GM19372 (cell line): ENCODE measurements at regions not wholly inside any gene's neighbourhood (a gene's known extent, or its start where the extent isn't known, plus 50 kb on each side); places are given as distances from the start of the nearest gene placed in this dataset.
A peak's percentile ranks its signal among the peaks of the same experiment; 100 is the strongest.
"Not testable (repeated sequence)": the region's sequence is repeated elsewhere in the genome, so short reads cannot be mapped to it uniquely, and the experiment has no call there.

ENCODE experiments used
- ATAC-seq: cut with Tn5 transposase; IDR thresholded peaks from one replicate; pipeline ENCODE4 v1.9.1; 2021; ENCODE audit warnings: mild to moderate bottlenecking, low read depth, moderate library complexity; ENCODE audit not compliant: unreplicated experiment

- ATAC-seq = no peak
Measured at GRCh38 chr4:170854097-170854496, 764.3 kb upstream of the AADAT start.

GRCh38 chr4:170853422-170854021, 763.8 kb upstream of the AADAT start:
- ATAC-seq = peak; percentile 81

GRCh38 chr4:170849969-170850368, 760.2 kb upstream of the AADAT start:
- no peak for ATAC-seq

DNA sequence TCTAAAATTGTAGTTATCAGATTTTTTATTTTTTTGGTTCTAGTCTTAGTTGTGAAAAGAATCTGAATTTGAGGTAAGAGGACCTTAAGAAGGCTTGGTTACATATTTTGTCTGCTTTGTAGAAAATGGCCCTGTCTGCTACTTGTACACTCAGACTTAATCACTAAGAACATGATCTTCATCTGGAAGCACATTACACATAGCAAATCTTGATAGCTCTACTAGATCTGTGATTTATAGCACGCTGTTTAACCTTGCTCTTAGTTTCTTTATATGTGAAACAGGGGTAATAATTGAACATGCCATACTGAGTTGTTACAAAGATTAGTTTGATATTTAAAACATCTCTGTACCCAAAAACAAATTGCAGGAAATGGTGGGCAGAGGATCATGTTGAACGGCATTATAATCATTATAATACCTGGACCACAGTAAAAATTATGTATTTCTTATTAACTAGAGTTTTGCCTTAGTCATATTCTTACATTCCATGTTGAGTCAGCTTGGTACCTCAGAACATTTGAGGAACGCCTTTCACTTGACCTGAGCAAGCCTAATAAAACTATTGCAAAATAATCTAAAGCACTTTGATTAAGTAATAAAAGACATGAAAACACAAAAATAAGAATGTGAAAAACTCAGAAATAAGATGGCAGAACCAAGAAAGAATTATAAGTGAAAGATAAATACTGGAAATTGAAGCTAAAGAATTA, 738.0 kb upstream of the AADAT start:
- no peak for ATAC-seq

- no peak for ATAC-seq
Measured at GRCh38 chr4:170818786-170819185, 729.0 kb upstream of the AADAT start.

- ATAC-seq = no peak
Measured at GRCh38 chr4:170805352-170805751, 715.6 kb upstream of the AADAT start.

DNA sequence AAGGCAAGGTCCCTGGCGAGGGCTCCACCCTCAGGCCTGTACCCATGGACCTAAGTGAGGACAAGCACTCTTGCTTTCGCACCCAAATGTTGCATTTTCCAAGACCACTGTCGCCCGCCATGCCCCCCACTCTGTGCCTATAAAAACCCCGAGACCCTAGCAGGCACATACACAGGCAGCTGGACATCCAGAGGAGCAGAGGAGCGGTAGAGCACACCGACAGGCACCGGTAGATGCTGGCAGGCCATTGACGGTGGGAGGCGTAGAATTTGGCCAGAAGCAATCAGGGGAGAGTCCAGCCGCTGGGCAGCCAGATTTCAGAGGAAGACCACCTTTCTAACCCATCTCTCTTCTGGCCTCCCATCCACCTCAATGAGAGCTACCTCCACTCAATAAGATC, 715.2 kb upstream of the AADAT start:
- ATAC-seq = no peak

- no peak for ATAC-seq
Measured at GRCh38 chr4:170803492-170803891, 713.7 kb upstream of the AADAT start.

DNA sequence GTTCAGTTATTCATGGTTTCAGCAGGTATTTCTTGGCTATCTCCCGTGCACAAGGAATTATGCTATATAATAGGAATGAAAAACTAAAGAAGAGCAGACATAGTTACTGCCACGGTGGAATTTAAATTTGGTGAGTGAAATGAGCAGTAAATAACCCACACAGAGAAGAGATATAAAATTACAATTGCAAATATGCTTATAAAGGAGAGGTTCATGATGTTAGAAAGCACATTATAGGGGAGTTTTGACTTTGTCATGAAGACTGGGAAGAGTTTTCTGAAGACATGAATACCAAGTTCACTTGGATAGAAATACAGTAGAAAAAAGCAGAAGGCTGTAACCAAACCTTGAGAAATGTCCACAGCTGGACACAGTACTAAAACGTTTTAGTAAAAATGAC, 712.0 kb upstream of the AADAT start:
- ATAC-seq = no peak

DNA sequence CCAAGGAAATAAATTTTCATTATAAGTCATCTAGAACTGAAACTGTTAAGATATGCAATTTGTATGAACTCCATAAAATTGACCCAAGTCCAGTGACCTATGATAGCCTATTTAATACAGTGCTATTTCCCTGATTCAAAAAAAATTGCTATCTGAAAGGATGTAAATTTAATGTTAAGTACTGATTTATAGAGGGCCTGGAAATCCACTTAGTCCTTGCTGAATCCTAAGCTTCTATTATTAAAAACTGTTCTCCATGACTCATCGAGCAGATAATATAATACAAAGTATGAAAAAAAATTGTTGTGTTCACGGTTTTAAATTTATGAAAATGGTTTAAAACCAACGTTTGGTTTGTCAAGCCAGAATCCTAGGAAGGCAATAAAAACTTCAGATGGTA, 704.8 kb upstream of the AADAT start:
- no peak for ATAC-seq

DNA sequence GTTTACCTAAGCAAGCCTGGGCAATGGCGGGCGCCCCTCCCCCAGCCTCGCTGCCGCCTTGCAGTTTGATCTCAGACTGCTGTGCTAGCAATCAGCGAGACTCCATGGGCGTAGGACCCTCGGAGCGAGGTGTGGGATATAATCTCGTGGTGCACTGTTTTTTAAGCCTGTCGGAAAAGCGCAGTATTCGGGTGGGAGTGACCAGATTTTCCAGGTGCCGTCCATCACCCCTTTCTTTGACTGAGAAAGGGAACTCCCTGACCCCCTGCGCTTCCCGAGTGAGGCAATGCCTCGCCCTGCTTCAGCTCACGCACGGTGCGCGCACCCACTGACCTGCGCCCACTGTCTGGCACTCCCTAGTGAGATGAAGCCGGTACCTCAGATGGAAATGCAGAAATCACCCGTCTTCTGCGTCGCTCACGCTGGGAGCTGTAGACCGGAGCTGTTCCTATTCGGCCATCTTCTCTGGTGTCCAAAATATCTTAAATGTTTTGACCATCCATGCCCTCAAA, 698.8 kb upstream of the AADAT start:
- not testable (repeated sequence) for ATAC-seq

DNA sequence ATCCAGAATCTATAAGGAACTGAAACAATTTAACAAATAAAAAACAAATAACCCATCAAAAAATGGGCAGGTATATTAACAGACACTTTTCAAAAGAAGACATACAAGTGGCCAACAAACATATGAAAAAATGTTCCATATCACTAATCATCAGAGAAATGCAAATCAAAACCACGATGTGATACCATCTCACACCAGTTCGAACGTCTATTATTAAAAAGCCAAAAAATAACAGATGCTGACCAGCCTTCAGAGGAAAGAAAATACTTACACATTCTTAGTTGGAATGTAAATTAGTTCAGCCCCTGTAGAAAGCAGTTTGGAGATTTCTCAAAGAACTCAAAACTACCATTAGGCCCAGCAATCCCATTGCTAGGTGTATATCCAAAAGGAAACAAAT, 687.9 kb upstream of the AADAT start:
- ATAC-seq = no peak

DNA sequence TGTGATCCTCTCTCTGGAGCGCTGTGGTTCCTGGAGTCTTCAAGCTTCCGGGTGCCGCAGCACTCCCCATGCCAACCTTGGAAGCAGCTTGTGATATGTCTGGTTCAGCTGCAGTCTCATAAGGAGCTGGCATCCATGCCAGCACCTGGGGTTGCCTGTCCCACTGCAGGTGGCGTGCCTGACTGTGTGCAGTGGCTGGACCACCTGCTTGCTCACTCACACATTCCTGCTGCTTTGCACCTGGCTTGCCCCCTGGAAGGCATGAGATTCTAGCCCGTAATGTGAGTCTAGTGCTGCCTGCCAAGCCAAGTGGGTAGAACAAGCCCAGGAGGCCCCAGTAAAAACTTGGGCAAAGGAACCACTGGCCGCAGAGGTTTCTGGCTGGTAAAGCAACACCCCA, 687.2 kb upstream of the AADAT start:
- no peak for ATAC-seq

DNA sequence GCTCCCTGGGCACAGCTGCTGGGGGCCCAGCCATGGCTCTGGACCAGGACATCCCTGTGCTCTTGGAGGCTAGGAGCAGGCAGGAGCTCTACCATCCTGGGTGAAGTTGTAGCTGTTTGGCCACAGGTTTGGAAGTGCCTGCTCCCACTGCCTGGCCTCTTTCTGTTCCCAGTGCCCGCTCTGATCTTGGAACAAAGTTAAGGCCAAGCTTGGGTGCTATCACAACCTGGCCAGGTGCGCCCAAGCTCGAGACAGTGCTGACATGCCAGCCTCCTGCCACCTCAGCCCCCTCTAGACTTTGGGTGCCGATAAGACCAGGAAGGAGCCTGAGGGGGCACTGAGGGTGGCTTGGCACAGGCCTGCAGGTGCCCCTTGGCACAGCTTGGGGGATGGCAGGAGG, 686.1 kb upstream of the AADAT start:
- ATAC-seq = no peak

DNA sequence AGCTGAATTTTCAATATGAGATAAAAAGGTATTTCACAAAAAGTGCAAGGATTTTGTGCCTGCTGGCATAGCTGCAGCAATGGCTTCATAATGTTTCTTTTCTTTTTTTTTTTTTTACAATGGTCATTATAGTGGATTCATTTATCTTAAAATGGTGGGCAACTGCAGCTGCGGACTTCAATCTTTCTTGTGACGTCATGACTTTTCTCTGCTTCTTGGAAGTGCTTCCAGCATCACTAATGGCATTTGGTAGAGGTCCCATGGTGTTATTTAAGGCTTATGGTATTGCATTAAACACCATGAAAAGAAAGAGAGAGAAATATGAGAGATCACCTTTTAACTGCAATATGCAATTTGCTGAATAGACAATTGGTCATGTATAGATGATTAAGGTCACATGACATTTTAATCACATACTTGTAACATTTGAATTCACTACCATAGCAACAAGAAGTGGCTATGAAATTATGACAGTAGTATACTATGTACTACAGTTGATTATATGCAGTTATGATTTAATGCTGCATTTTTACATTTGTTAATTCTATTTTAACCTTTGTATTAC, 684.0 kb upstream of the AADAT start:
- ATAC-seq = no peak

DNA sequence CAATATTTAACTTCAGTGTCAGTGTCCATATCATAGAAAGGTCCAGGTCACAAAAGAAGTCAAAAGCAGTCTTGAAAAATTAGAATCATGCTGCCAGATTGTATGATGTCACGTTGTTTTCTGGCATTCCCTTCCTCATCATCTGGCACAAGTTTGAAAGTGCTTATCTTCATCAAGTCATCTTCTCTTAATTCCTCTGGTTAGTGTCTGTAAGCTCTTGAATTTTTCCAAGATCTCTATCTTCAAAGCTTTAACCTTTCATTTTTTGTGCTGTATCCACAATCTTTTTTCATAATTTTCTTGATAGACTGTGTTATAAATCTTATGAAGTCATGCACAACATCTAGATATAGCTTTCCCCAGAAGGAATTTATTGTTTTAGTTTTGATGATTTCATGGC, 682.7 kb upstream of the AADAT start:
- no peak for ATAC-seq

DNA sequence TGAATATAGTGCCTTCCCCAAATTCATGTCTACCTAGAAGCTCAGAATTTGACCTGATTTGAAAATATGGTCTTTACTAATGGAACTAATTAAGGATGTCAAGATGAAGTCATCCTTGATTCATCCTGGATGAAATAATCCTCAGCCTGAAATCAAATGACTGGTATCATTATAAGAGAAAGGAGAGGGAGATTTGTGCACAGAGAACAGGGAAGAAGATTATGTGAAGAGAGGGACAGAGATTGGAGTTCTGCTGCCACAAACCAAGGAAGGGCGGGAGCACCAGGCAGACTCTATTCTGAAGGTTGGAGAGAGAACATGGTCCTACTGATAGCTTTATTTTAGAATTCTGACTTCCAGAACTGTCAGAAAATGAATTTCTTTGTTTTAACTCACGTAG, 680.9 kb upstream of the AADAT start:
- no peak for ATAC-seq

- no peak for ATAC-seq
Measured at GRCh38 chr4:170769862-170770261, 680.1 kb upstream of the AADAT start.

- ATAC-seq = no peak
Measured at GRCh38 chr4:170758988-170759387, 669.2 kb upstream of the AADAT start.

DNA sequence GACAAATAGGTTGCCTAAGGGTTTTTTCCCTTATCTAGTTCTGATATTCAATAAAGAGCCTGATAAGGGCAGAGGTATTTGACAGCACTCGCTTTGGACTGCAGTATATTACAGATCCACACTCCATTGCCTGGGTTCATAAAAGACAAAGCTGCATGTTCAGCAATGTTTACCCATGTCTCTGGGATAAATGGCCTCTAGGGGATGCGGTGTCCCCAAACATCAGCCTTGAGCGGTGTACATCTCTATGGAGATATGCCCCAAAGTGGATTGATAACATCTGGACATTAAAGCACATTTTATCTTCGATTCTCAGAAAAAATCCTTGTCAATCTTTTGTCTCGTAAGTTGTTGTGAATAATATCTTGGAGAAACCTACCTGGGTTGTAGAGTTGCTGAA, 660.8 kb upstream of the AADAT start:
- ATAC-seq = no peak

GRCh38 chr4:170748975-170749374, 659.2 kb upstream of the AADAT start:
- no peak for ATAC-seq

DNA sequence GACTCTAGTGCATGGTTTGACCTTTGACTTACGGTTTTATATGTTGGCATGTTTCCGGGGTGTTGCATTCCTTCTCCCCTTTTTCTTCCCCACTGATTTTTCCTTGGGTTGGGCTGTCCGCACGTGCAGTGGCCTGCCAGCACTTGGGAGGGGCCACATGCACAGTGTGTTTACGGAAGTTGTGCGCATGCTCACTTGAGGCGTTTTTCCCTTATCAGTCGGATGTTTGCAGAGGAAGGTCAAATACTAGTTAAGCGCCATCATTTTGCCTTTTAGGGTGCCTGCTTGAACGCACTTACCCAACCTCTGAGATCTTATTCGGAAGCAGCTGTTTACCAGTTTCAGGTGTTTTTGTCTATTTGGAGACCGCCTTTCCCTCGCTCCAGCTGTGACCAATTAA, 653.9 kb upstream of the AADAT start:
- ATAC-seq = no peak
